IPS-18a (cell line): ENCODE measurements at regions not wholly inside any gene's neighbourhood (a gene's known extent, or its start where the extent isn't known, plus 50 kb on each side); places are given as distances from the start of the nearest gene placed in this dataset.

Source experiments
- H3K27ac ChIP-seq: one replicate; pipeline ENCODE4 v1.5.1; 2013; ENCODE audit warnings: low read length
- H3K27me3 ChIP-seq: one replicate; pipeline ENCODE4 v1.6.1; 2013; ENCODE audit warnings: mild to moderate bottlenecking, low read length; ENCODE audit not compliant: control insufficient read depth, insufficient read depth
- H3K36me3 ChIP-seq: one replicate; pipeline ENCODE4 v1.6.1; 2013; ENCODE audit warnings: low read depth, low read length; ENCODE audit not compliant: control insufficient read depth
- H3K4me1 ChIP-seq: one replicate; pipeline ENCODE4 v1.6.1; 2013; ENCODE audit warnings: low read depth, low read length; ENCODE audit not compliant: control insufficient read depth
- H3K4me3 ChIP-seq: one replicate; pipeline ENCODE4 v1.5.1; 2013; ENCODE audit warnings: low read length
- H3K9ac ChIP-seq: one replicate; pipeline ENCODE4 v1.6.1; 2013; ENCODE audit warnings: mild to moderate bottlenecking, low read length, moderate library complexity
- H3K9me3 ChIP-seq: one replicate; pipeline ENCODE4 v1.6.1; 2013; ENCODE audit warnings: low read depth, low read length; ENCODE audit not compliant: control insufficient read depth

DNA sequence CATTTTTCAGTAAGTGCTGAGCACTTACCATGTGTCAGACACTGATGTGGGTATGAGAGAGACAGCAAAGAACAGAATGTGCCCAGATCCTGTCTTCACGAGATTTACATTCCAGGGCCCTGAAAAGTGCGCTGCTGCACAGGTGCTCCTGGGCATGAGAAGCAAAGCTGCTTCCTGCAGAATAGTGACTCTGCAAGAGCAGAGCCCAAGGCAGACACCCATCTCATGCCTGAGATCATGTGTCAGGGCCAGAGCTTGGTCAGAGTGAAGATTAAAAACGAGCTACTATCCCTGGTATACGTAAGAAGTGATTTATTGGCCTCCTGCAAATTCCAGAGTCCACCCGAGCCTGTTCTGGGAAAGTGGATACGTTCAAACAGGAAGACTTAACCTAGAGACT is 824.4 kb downstream of the GRID1 start:
- Histone ChIP-seq H3K27me3 (no peaks in the 10 kb centered on the region), H3K9me3 (no peaks in the 10 kb centered on the region), H3K36me3 (no peaks in the 10 kb centered on the region), H3K4me1 (peaks cover 7% of the 10 kb centered on the region), H3K4me3 (no peak overlapping the region), H3K9ac (no peak overlapping the region), H3K27ac (no peak overlapping the region)

DNA sequence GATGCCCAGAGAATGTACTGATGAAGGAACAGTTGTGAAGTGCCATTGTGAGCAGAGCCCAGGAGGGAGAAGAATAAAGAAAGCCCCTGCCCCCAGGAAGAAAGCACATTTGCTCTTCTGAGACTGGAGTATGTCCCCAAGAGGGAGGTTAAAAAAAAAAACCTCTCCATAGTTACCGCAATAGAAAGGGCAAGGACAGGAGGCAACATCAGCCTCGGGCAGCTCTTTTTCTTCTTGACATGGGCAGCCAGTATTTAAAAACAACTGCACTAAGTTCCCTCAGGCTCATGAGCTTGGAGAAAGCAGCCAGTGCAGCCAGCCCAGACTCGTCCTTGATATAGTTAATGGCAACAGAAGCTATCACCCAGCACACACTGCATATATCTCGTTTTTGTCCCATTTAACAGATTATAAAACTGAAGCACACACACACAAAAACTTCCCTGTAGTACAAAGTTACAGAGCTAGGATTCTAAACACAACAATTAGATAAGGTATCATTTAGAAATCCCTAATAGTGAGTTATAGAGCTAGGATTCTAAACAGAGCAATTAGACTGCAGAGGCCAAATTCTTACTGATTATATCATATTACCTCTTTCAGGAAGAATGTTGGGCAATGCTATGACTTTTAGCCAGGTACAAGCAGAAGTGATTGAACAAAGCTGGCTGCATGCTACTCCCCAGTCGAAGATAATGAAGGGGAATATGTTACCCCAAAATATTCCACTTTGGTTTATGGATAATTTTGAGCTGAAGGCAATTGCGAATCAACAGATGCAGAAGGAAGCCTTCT is 823.5 kb downstream of the GRID1 start:
- no peak overlapping the region for H3K4me3 ChIP-seq
- no peaks in the 10 kb centered on the region for H3K9me3 ChIP-seq
- no peak overlapping the region for H3K9ac ChIP-seq
- peaks cover 16% of the 10 kb centered on the region for H3K4me1 ChIP-seq
- no peaks in the 10 kb centered on the region for H3K27me3 ChIP-seq
- H3K27ac ChIP-seq, result no peak overlapping the region
- H3K36me3 ChIP-seq, result no peaks in the 10 kb centered on the region

DNA sequence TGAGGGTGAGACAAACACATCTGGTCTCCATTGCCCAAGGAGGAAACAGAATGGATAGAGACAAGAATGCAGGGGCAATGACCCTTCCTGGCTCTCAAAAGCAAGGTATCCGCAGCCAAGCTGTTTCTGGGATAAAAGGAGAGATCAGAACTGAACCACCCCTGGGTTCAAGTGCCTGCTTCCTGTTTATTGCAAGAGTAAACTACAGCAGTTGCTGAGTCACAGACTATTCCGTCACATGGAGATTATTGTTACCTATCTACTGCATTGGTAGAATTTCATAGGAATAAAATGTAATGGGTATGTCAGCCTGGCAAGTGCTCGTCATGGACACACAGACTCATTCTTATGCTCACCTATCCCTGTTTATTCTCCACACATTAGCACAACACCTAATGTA is 821.6 kb downstream of the GRID1 start:
- Histone ChIP-seq H3K27ac (no peak overlapping the region), H3K27me3 (no peaks in the 10 kb centered on the region), H3K36me3 (no peaks in the 10 kb centered on the region), H3K4me3 (no peak overlapping the region), H3K9ac (no peak overlapping the region), H3K4me1 (peaks cover 18% of the 10 kb centered on the region), H3K9me3 (no peaks in the 10 kb centered on the region)

DNA sequence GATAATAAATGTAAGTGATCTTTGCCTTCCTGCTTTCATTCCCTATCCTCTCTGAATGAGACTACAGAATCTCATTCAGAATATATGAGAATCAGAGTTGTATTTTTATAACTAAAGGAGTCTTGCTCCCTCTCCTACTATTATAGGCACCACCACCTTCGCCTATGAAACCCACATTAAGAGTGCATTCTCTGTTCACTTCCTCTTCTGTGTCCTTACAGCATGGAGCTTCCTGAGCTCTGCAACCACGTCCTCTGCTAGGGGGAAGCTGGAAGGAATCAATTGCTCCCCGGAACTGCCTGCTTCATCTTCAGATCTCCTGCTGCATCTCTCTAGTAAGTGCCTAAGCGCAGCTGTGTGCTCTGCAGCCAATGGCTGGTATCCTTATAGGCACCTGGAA is 820.7 kb downstream of the GRID1 start:
- Histone ChIP-seq H3K9ac (no peak overlapping the region), H3K36me3 (no peaks in the 10 kb centered on the region), H3K27me3 (no peaks in the 10 kb centered on the region), H3K27ac (no peak overlapping the region), H3K4me1 (peaks cover 18% of the 10 kb centered on the region), H3K9me3 (no peaks in the 10 kb centered on the region), H3K4me3 (no peak overlapping the region)

DNA sequence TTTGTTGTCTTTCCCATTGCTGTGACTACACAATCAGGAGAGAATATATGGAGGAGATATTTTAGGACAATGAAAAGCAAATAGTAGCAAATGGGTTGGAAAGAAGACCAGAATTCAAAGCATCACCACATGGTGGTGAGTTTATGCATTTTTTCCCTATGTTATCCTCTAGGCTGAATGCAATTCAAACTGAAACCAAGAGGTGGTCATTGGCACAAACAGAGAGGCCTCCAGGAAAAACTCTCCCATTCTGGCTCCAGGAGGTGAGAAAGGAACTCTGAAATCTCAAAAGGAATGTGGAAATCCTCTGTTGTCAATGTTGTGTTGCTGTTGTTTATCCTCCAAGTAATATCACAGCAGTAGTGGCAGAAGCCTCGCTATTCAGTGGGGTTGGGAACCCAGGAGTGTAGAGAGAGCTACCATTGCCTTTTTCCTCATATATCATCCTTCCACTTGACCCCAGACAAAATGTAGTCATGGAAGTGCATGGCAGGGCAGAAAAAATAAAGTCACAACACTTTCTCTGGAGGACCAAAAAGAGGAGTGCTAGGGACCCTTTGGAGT is 819.1 kb downstream of the GRID1 start:
- Histone ChIP-seq H3K9ac (no peak overlapping the region), H3K9me3 (no peaks in the 10 kb centered on the region), H3K36me3 (no peaks in the 10 kb centered on the region), H3K4me1 (peaks cover 18% of the 10 kb centered on the region), H3K27me3 (no peaks in the 10 kb centered on the region), H3K4me3 (no peak overlapping the region), H3K27ac (peak overlapping the region; percentile 24)

DNA sequence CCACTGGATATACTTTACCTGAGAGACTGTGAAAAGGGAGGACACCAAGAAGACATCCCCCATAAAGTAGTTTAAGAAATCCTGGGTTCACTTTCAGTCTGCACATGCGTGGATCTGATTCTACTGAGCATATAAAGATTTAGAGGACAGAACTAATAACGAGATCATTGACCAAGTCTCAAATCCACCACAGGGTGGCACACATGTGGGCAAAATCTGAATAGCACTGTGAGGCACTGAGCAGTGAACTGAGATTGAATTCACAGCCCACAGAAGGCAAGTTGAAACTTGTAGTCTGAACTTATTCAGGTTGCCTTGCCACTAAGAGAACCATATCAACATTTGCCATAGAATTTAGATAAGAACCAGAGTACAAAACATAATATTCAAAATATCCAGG is 818.6 kb downstream of the GRID1 start:
- Histone ChIP-seq H3K27me3 (no peaks in the 10 kb centered on the region), H3K27ac (peak overlapping the region; percentile 24), H3K4me1 (peaks cover 17% of the 10 kb centered on the region), H3K4me3 (no peak overlapping the region), H3K36me3 (no peaks in the 10 kb centered on the region), H3K9ac (no peak overlapping the region), H3K9me3 (no peaks in the 10 kb centered on the region)
